OCI-LY1 (cell line): ENCODE measurements at regions not wholly inside any gene's neighbourhood (a gene's known extent, or its start where the extent isn't known, plus 50 kb on each side); places are given as distances from the start of the nearest gene placed in this dataset.

Experiments
- H2AFZ ChIP-seq: fragments of 200-600 bp; sonication (generic), shearing (Covaris generic); 2 replicates; pipeline ENCODE4 v1.6.0; 2014; ENCODE audit warnings: antibody characterized with exemption, mild to moderate bottlenecking, low read length
- H3F3A ChIP-seq: fragments of 200-600 bp; sonication (generic), shearing (Covaris generic); 2 replicates; pipeline ENCODE4 v1.6.0; 2014; ENCODE audit warnings: mild to moderate bottlenecking, antibody characterized with exemption, low read length, moderate library complexity; ENCODE audit not compliant: insufficient read depth
- H3K27ac ChIP-seq: fragments of 200-600 bp; sonication (generic); 2 replicates; pipeline ENCODE4 v1.5.1; 2014; ENCODE audit warnings: low read length, mixed run types, mild to moderate bottlenecking, low read depth; ENCODE audit not compliant: poor library complexity, severe bottlenecking
- H3K27me3 ChIP-seq: fragments of 200-600 bp; sonication (generic); 2 replicates; pipeline ENCODE4 v1.6.0; 2014; ENCODE audit warnings: antibody characterized with exemption, mild to moderate bottlenecking, low read length, moderate library complexity; ENCODE audit not compliant: insufficient read depth
- H3K36me3 ChIP-seq: fragments of 200-600 bp; sonication (generic); 2 replicates; pipeline ENCODE4 v1.6.1; 2014; ENCODE audit warnings: mild to moderate bottlenecking, antibody characterized with exemption, low read length, moderate library complexity, mixed read lengths; ENCODE audit not compliant: insufficient read depth
- H3K4me1 ChIP-seq: fragments of 200-600 bp; sonication (generic); 2 replicates; pipeline ENCODE4 v1.5.1; 2014; ENCODE audit warnings: mild to moderate bottlenecking, low read length, moderate library complexity; ENCODE audit not compliant: insufficient read depth, severe bottlenecking
- H3K4me2 ChIP-seq: fragments of 200-600 bp; sonication (generic), shearing (Covaris generic); 2 replicates; pipeline ENCODE4 v1.6.1; 2014; ENCODE audit warnings: low read length
- H3K4me3 ChIP-seq: fragments of 200-600 bp; sonication (generic); 2 replicates; pipeline ENCODE4 v1.5.1; 2014; ENCODE audit warnings: low read length, low read depth, mild to moderate bottlenecking, mixed read lengths; ENCODE audit not compliant: poor library complexity, severe bottlenecking
- H3K79me2 ChIP-seq: fragments of 200-600 bp; shearing (Covaris generic); 2 replicates; pipeline ENCODE4 v1.6.1; 2016; ENCODE audit warnings: mixed run types, low read length, mixed read lengths; ENCODE audit not compliant: insufficient read depth
- H3K9ac ChIP-seq: fragments of 200-600 bp; sonication (generic), shearing (Covaris generic); 2 replicates; pipeline ENCODE4 v1.6.1; 2014; ENCODE audit warnings: mild to moderate bottlenecking, low read length, mixed read lengths
- H3K9me2 ChIP-seq: fragments of 200-600 bp; sonication (generic), shearing (Covaris generic); 2 replicates; pipeline ENCODE4 v1.6.1; 2014; ENCODE audit warnings: low read depth, mild to moderate bottlenecking, low read length, mixed read lengths
- H3K9me3 ChIP-seq: fragments of 200-600 bp; shearing (Covaris generic); 2 replicates; pipeline ENCODE4 v1.6.1; 2014; ENCODE audit warnings: low read length, mixed read lengths
- H4K20me1 ChIP-seq: fragments of 200-600 bp; sonication (generic), shearing (Covaris generic); 2 replicates; pipeline ENCODE4 v1.6.0; 2016; ENCODE audit warnings: mild to moderate bottlenecking, low read length; ENCODE audit not compliant: insufficient read depth
- CTCF ChIP-seq: fragments of 200-600 bp; sonication (generic), shearing (Covaris generic); IDR thresholded peaks from 2 replicates; pipeline ENCODE4 v1.5.1; 2017; ENCODE audit warnings: mild to moderate bottlenecking, antibody characterized with exemption, low read length, moderate library complexity, mixed read lengths
- EZH2 ChIP-seq: fragments of 200-600 bp; sonication (generic), shearing (Covaris generic); IDR thresholded peaks from 2 replicates; pipeline ENCODE4 v1.8.0; 2017; ENCODE audit warnings: borderline replicate concordance, mixed run types, mild to moderate bottlenecking, antibody characterized with exemption, low read length, moderate library complexity, mixed read lengths

- Histone ChIP-seq H3K4me2 (no peak overlapping the region), H3K9me2 (no peaks in the 10 kb centered on the region), H3K9ac (no peak overlapping the region), H3K4me1 (no peaks in the 10 kb centered on the region), H4K20me1 (no peaks in the 10 kb centered on the region), H2AFZ (no peak overlapping the region), H3F3A (no peaks in the 10 kb centered on the region), H3K27ac (no peak overlapping the region), H3K36me3 (no peaks in the 10 kb centered on the region), H3K79me2 (no peaks in the 10 kb centered on the region), H3K9me3 (no peaks in the 10 kb centered on the region), H3K4me3 (no peak overlapping the region), H3K27me3 (no peaks in the 10 kb centered on the region)
- TF ChIP-seq EZH2 (no peak), CTCF (no peak)
Observed at GRCh38 chr13:38527140-38527539, 159.7 kb upstream of the FREM2 start.

GRCh38 chr13:38528986-38529385 lies 157.9 kb upstream of the FREM2 start:
- no peaks in the 10 kb centered on the region for H3K4me1 ChIP-seq
- H3K79me2 ChIP-seq, result no peaks in the 10 kb centered on the region

GRCh38 chr13:38530492-38530891 lies 156.4 kb upstream of the FREM2 start:
- H3K9me2 ChIP-seq, result no peaks in the 10 kb centered on the region
- no peaks in the 10 kb centered on the region for H3K9me3 ChIP-seq
- H3K4me2 ChIP-seq, result no peak overlapping the region
- H3K27me3 ChIP-seq, result no peaks in the 10 kb centered on the region
- no peaks in the 10 kb centered on the region for H4K20me1 ChIP-seq
- H3K79me2 ChIP-seq, result no peaks in the 10 kb centered on the region
- TF ChIP-seq EZH2 (no peak), CTCF (peak; percentile 24; the same call in 1 of the 2 replicates)
- H3K9ac ChIP-seq, result no peak overlapping the region
- H3K36me3 ChIP-seq, result no peaks in the 10 kb centered on the region
- no peak overlapping the region for H2AFZ ChIP-seq
- H3K4me1 ChIP-seq, result no peaks in the 10 kb centered on the region
- H3F3A ChIP-seq, result no peaks in the 10 kb centered on the region
- H3K4me3 ChIP-seq, result no peak overlapping the region
- H3K27ac ChIP-seq, result no peak overlapping the region

More at GRCh38 chr13:38528986-38529385, 157.9 kb upstream of the FREM2 start:
- no peaks in the 10 kb centered on the region for H3K9me3 ChIP-seq
- no peaks in the 10 kb centered on the region for H3K27me3 ChIP-seq
- TF ChIP-seq CTCF, result no peak
- TF ChIP-seq EZH2, result no peak
- no peak overlapping the region for H3K9ac ChIP-seq
- H4K20me1 ChIP-seq, result no peaks in the 10 kb centered on the region
- H2AFZ ChIP-seq, result no peak overlapping the region
- no peaks in the 10 kb centered on the region for H3K36me3 ChIP-seq
- H3K4me2 ChIP-seq, result no peak overlapping the region
- no peak overlapping the region for H3K4me3 ChIP-seq
- H3K9me2 ChIP-seq, result no peaks in the 10 kb centered on the region
- no peaks in the 10 kb centered on the region for H3F3A ChIP-seq
- H3K27ac ChIP-seq, result no peak overlapping the region
